HUDEP-2 (cell line): ENCODE measurements at regions not wholly inside any gene's neighbourhood (a gene's known extent, or its start where the extent isn't known, plus 50 kb on each side); places are given as distances from the start of the nearest gene placed in this dataset.
"Not testable (repeated sequence)": the region's sequence is repeated elsewhere in the genome, so short reads cannot be mapped to it uniquely, and the experiment has no call there.

Experiments used
- DNase-seq, 76 experiments: peaks; one replicate each; lab custom pipeline; 2025; ENCODE audit not compliant: unreplicated experiment in 76 of 76; lab: John Stamatoyannopoulos, UW

- peak in 1 of 76 experiments; percentile 21 for DNase-seq
Observed at GRCh38 chr10:52977581-52977980, 205.0 kb upstream of the MBL2 start.

DNA sequence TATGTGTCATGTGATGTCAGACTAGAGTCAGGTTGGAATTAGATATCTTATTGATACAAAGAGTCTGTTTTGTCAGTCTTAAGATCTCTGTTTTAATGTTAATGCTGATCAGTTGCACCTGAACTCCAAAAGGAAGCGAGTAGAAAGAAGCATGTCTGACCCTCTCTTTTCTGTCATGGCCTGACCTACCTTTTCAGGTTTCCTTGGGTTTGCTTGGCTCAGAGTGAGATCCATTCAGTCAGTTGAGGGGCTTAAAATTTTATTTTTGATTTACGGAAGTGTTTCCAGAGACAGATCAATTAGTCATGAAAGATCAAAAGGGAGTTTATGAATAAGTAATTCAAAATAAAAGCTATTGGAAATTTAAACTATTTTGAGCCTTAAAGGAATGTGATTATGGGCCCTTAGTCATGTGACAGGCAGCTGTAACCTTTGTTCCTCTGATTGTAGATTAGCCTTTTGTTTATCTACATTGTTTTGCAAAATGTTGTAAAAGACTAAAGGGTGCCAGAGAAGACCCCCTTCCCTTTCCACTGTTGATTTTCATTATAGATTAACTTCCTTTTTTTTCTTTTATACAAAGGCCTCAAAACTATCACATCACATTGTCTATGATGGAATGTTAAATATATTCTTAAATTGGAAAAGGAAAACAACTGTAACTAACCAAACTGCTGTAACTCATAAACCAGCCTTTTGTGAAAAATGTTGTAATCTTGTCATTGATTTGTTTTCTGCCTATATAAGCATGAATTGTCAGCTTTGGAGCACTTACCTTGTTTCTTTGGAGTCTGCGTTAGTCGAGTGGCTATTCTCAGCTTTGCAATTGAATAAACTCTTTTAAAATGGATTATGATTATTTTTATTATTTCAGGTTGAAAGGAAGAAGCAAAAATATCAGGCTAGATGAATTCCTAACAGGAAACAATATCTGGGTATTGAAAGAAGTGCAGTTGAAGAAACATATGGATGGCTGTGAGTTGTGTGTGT is 195.5 kb upstream of the MBL2 start:
- DNase-seq, result no peak

DNA sequence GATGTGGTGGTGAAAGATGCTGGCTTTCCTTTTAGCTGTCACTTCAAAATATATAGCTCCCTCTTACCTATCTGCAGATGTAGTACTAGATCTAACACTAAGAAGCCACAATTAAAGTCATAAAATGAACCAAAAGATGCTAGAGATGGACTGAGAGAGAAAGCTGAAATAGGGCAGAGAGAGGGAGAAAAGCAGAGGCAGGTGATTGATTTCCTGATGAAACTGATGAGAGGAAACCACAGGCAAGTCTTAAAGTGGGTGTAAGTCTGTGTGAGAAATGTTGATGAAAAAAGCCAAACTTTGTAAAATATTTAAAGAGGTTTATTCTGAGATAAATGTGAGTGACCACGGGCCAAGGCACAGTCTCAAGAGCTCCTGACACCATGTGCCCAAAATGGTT is 194.3 kb upstream of the MBL2 start:
- DNase-seq, result no peak

DNA sequence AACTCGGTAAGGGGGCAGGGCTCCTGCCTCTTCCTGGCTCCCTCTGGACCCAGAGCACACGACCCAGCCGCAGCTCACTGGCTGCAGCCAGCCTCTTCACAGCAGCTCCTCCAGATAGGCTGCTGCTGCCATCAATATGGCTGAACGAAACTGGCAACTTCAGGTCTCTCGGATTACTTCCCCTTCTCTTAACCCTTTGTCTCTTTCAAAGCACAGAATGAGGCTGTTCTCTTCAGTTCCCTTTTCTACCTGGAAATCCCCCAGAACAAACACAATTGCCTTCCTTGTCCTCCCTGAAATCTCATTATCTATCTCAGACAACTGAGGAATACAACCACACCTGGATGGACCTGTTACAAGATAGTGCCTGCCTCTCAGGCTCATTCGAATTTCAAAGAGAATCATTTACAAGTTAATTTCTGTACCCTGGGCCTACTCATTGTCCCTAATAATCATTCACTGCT is 193.4 kb upstream of the MBL2 start:
- DNase-seq, result no peak

- DNase-seq, result no peak
Observed at GRCh38 chr10:52965509-52965908, 192.9 kb upstream of the MBL2 start.

DNA sequence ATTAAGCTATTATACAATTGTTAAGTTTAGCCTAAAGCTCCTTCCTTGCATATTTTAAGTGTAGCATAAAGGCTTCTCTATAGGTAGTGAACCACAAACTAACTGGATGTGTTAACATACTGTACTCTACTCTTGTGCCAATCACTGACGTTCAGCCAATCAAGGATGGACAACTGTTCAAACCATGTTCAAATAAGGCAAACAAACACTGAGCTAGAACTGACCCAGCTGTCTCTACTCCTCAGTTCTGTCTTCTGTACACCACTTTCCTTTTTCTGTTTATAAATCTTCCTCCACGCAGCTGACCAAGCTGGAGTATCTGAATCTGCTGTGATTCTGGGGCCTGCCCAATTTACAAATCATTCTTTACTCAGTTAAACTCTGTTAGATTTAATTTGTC is 188.7 kb upstream of the MBL2 start:
- no peak for DNase-seq

DNA sequence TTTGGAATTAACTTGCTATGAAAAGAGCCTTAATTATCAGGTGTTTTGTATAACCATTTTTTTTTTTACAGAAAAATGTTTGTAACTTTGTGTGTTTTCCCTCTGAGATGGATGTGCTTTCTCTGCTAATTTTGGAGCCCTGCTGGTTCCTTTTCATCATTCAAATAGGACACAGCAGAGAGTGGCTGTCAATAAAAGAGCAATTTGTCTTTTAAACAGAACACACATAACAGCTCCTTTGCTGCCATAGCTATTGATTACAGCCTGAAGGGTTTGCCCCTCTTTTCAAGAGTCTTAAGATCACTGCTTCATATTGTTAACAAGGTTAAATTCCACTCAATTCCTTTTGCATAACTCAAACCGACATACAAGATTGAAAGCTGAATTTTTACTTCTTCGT is 187.2 kb upstream of the MBL2 start:
- no peak for DNase-seq

- DNase-seq, result no peak
Observed at GRCh38 chr10:52956861-52957260, 184.3 kb upstream of the MBL2 start.

GRCh38 chr10:52956461-52956860 is 183.9 kb upstream of the MBL2 start:
- no peak for DNase-seq

DNA sequence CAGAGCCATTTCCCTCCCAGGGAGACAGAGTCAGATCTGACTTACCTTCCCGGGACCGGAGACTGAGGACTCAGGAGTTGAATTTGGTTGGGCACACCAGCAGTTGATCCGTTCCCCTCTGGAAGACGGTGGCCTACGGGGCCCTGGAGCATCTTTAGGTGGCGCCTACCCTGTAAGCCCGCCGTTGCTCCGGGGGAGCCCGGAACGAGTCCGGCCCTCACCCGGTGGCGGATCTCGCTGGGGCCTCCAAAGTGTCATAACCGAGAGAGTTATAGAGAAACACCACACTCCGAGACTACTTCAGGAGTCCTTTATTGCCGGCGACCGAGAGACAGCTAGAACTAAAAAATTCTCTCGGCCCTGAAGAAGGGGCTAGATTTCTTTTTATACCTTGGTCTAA is 182.8 kb upstream of the MBL2 start:
- no peak for DNase-seq

GRCh38 chr10:52954407-52954806 is 181.8 kb upstream of the MBL2 start:
- no peak for DNase-seq

- DNase-seq, result no peak
Observed at GRCh38 chr10:52952391-52953055, 179.9 kb upstream of the MBL2 start.

GRCh38 chr10:52951824-52952223 is 179.2 kb upstream of the MBL2 start:
- DNase-seq, result peak in 18 of 76 experiments; percentile 0 to 54 (median 12)

- DNase-seq, result no peak
Observed at GRCh38 chr10:52950578-52950977, 178.0 kb upstream of the MBL2 start.

GRCh38 chr10:52949899-52950298 is 177.3 kb upstream of the MBL2 start:
- no peak for DNase-seq

- no peak for DNase-seq
Observed at GRCh38 chr10:52946486-52946885, 173.9 kb upstream of the MBL2 start.

- not testable (repeated sequence) for DNase-seq
Observed at GRCh38 chr10:52945521-52945920, 172.9 kb upstream of the MBL2 start.

- DNase-seq, result peak in 4 of 76 experiments; percentile 6 to 21 (median 12)
Observed at GRCh38 chr10:52940921-52941320, 168.3 kb upstream of the MBL2 start.

GRCh38 chr10:52939894-52940293 is 167.3 kb upstream of the MBL2 start:
- DNase-seq, result peak in 1 of 76 experiments; percentile 17

- DNase-seq, result no peak
Observed at GRCh38 chr10:52933748-52934147, 161.2 kb upstream of the MBL2 start.

DNA sequence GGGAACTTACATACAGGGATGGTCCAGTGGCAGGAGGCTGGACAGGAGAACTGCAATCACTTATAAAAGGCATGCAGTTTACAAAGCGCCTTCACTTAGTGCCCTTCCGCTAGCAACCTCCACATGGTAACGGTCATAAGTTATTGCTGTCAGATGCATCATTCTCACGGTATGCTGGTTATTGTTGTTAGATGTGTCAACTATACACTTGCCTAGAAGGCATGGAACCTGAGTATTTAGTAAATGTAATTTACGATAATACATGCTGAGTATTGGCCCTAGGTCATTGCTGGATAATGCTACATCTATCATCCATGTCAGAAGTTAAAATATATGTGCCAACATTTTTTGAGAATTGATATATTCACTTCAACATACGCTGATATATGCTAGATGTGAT is 155.1 kb upstream of the MBL2 start:
- no peak for DNase-seq

GRCh38 chr10:52923520-52923919 is 150.9 kb upstream of the MBL2 start:
- no peak for DNase-seq
